GM23338 (cell line): ENCODE measurements at regions not wholly inside any gene's neighbourhood (a gene's known extent, or its start where the extent isn't known, plus 50 kb on each side); places are given as distances from the start of the nearest gene placed in this dataset.

Source experiments
- CTCF ChIP-seq, 2 experiments: fragments of 200-600 bp in 1 of 2; sonication (generic) in 1 of 2; conservative IDR thresholded peaks; 2 replicates each; pipeline versions ENCODE4 v1.5.1 to v1.6.1; 2016 to 2017; ENCODE audit warnings: antibody characterized with exemption in 2 of 2, low read depth in 2 of 2, mild to moderate bottlenecking in 2 of 2, moderate library complexity in 1 of 2
- EZH2 ChIP-seq: fragments of 200-600 bp; sonication (generic); IDR thresholded peaks from one replicate; pipeline ENCODE4 v1.8.0; 2017; ENCODE audit warnings: antibody characterized with exemption, mild to moderate bottlenecking, low read depth; ENCODE audit not compliant: unreplicated experiment
- EZH2phosphoT487 ChIP-seq: fragments of 200-600 bp; sonication (generic); IDR thresholded peaks from one replicate; pipeline ENCODE4 v1.8.1; 2018; ENCODE audit warnings: antibody characterized with exemption; ENCODE audit not compliant: unreplicated experiment
- POLR2AphosphoS5 ChIP-seq: IDR thresholded peaks from 2 replicates; pipeline ENCODE4 v1.6.1; 2016; ENCODE audit warnings: antibody characterized with exemption, low read depth
- ZNF114 ChIP-seq: fragments of 250-450 bp; sonication (Bioruptor Pico); IDR thresholded peaks from 2 replicates; pipeline ENCODE4 v1.5.0; 2020; ENCODE audit warnings: mild to moderate bottlenecking, moderate library complexity
- ZNF462 ChIP-seq: fragments of 250-450 bp; sonication (Bioruptor Pico); IDR thresholded peaks from 2 replicates; pipeline ENCODE4 v1.5.0; 2020; ENCODE audit warnings: mild to moderate bottlenecking, moderate library complexity

GRCh38 chr20:53823121-53823764 is 229.6 kb upstream of the ZNF217 start:
- no peak for TF ChIP-seq EZH2
- TF ChIP-seq CTCF (conservative IDR thresholded peaks at IDR 0.05; ENCODE audit: low read depth in 2 of 2): no peak
- TF ChIP-seq POLR2AphosphoS5: no peak
- no peak for TF ChIP-seq EZH2phosphoT487
- TF ChIP-seq ZNF114 (CRISPR knock-in tag): no peak
- TF ChIP-seq ZNF462: no peak
